ENCODE measurements at regions not wholly inside any gene's neighbourhood (a gene's known extent, or its start where the extent isn't known, plus 50 kb on each side); places are given as distances from the start of the nearest gene placed in this dataset.

DNA sequence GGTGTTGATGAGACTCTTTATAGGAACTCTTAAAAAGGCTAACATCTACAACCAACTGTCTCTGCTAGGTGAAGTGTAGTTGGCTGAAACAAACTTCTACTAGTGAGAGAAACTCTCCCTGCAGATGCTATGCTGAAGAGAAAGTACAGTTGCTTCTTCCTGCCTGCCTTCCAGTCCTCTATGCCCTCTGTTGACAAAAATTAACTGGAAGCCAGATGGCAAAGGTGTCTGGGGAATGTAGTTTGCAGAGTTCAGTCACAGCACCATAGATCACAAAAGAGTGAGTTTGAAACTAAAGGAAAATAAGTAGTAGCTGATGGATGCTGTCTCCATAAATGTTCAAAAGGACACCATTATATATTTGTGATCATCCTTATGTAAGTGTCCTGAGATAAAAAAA lies 958.8 kb upstream of the NRXN1 start:
- no peak overlapping the region for H3K4me3 ChIP-seq
- peaks cover 0 to 4% of the 10 kb centered on the region in 2 donors for H3K9me3 ChIP-seq
- no peak for TF ChIP-seq CTCF (IDR thresholded peaks at IDR 0.05)
- H3K27me3 ChIP-seq, result no peaks in the 10 kb centered on the region
- DNase-seq (no peak), ATAC-seq (no peak)
- intact Hi-C loops (cut with DNase I), result no loop called here
- no peak overlapping the region for H3K27ac ChIP-seq
- H3K36me3 ChIP-seq, result no peaks in the 10 kb centered on the region
- H3K4me1 ChIP-seq, result no peaks in the 10 kb centered on the region

DNA sequence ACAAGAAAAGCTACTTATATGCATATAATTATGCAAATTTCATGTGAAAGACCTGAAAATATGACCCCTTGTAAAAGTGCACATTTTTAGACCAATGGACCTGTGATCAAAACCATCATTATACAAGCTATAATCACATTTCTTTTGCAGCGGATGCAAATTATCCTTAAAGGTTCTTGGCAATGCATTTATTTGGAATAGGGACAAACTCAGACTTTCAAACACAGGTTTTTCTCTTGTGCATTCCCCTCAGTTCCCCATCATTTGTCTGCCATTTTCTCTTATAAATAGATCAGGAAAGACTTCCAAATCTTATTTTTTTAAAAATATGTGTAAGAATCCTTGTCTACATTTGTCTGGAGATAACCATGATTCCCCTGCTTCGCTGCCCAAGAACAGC lies 954.2 kb upstream of the NRXN1 start:
- H3K9me3 ChIP-seq, result peaks cover 0 to 5% of the 10 kb centered on the region in 2 donors
- H3K4me3 ChIP-seq, result no peak overlapping the region
- no peak for ATAC-seq
- H3K27me3 ChIP-seq, result no peaks in the 10 kb centered on the region
- no peaks in the 10 kb centered on the region for H3K4me1 ChIP-seq
- no peak overlapping the region for H3K27ac ChIP-seq
- DNase-seq, result no peak
- no peaks in the 10 kb centered on the region for H3K36me3 ChIP-seq
- no peak for TF ChIP-seq CTCF (IDR thresholded peaks at IDR 0.05)
- intact Hi-C loops (cut with DNase I), result no loop called here

GRCh38 chr2:51981783-51982182 lies 949.9 kb upstream of the NRXN1 start:
- H3K9me3 ChIP-seq, result peaks cover 0 to 5% of the 10 kb centered on the region in 2 donors
- H3K36me3 ChIP-seq, result no peaks in the 10 kb centered on the region
- no peak for ATAC-seq
- no peak overlapping the region for H3K27ac ChIP-seq
- DNase-seq, result peak in 1 of 4 donors; percentile 7
- no peak for TF ChIP-seq CTCF (IDR thresholded peaks at IDR 0.05)
- no peaks in the 10 kb centered on the region for H3K27me3 ChIP-seq
- intact Hi-C loops (cut with DNase I), result no loop called here
- no peak overlapping the region for H3K4me3 ChIP-seq
- H3K4me1 ChIP-seq, result no peaks in the 10 kb centered on the region

DNA sequence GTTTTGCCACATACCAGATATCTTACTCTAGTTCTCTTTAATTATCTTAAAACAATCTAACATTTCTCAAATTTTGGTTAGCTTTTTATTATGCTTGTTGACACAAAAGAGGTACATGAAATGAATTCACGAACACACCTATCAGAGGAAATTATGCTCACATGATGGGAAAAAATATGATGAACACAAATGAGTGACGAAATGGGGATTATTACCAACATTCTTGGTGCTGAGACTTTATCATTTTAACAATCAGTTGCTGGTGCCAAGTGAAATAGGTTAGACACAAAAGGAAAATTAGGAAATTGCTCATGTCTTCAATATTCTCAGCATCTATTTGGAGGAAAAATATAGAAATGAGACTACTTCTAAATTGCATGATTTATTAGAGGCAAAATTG lies 944.7 kb upstream of the NRXN1 start:
- no peak for ATAC-seq
- intact Hi-C loops (cut with DNase I), result no loop called here

DNA sequence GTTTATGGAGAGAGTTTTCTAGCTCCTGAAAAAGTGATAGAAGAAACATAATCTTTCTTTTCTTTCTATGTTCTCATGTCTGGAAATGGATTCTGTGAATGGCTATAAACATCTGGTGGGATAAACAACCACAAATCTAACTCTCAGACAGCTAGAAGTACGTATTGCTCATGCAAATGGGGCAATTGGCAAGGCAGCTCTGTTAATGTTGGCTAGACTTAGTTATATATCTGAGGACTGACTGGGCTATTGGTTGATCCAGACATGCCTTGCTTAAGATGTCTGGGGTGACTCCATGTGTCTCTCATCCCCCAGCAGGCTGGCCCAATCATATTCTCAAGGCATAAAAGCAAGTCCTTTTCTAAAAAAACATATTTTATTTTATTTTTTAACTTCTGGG lies 939.2 kb upstream of the NRXN1 start:
- Histone ChIP-seq H3K4me3 (no peak overlapping the region), H3K4me1 (no peaks in the 10 kb centered on the region), H3K9me3 (no peaks in the 10 kb centered on the region), H3K27ac (no peak overlapping the region), H3K27me3 (no peaks in the 10 kb centered on the region), H3K36me3 (no peaks in the 10 kb centered on the region)
- no peak for TF ChIP-seq CTCF (IDR thresholded peaks at IDR 0.05)
- intact Hi-C loops (cut with DNase I), result no loop called here
- ATAC-seq (no peak), DNase-seq (no peak)

More for the DNA sequence above, 944.7 kb upstream of the NRXN1 start:
- H3K27me3 ChIP-seq, result no peaks in the 10 kb centered on the region
- no peaks in the 10 kb centered on the region for H3K36me3 ChIP-seq
- no peak for DNase-seq
- no peak overlapping the region for H3K4me3 ChIP-seq
- H3K4me1 ChIP-seq, result no peaks in the 10 kb centered on the region
- H3K27ac ChIP-seq, result no peak overlapping the region
- no peak for TF ChIP-seq CTCF (IDR thresholded peaks at IDR 0.05)
- H3K9me3 ChIP-seq, result no peaks in the 10 kb centered on the region
